ENCODE measurements at regions not wholly inside any gene's neighbourhood (a gene's known extent, or its start where the extent isn't known, plus 50 kb on each side); places are given as distances from the start of the nearest gene placed in this dataset.

GRCh38 chr16:6356911-6357310 is 975.7 kb upstream of the RBFOX1 start:
- no peak for DNase-seq

GRCh38 chr16:6349725-6350124 is 982.9 kb upstream of the RBFOX1 start:
- DNase-seq = no peak

GRCh38 chr16:6345090-6345489 is 987.6 kb upstream of the RBFOX1 start:
- DNase-seq = no peak

- no peak for DNase-seq
Measured at GRCh38 chr16:6343157-6343556, 989.5 kb upstream of the RBFOX1 start.

GRCh38 chr16:6341981-6342380 is 990.7 kb upstream of the RBFOX1 start:
- DNase-seq = no peak

GRCh38 chr16:6335072-6335471 is 997.6 kb upstream of the RBFOX1 start:
- no peak for DNase-seq

- DNase-seq = no peak
Measured at GRCh38 chr16:6331770-6332169, 1000.9 kb upstream of the RBFOX1 start.

GRCh38 chr16:6317934-6318333 is 1014.7 kb upstream of the RBFOX1 start:
- DNase-seq = no peak

GRCh38 chr16:6309271-6309670 is 1023.4 kb upstream of the RBFOX1 start:
- DNase-seq = no peak

- no peak for DNase-seq
Measured at GRCh38 chr16:6308176-6308575, 1024.5 kb upstream of the RBFOX1 start.

GRCh38 chr16:6300523-6300922 is 1032.1 kb upstream of the RBFOX1 start:
- no peak for DNase-seq

GRCh38 chr16:6297666-6298410 is 1034.8 kb upstream of the RBFOX1 start:
- DNase-seq = no peak

GRCh38 chr16:6286176-6286575 is 1046.5 kb upstream of the RBFOX1 start:
- no peak for DNase-seq

- DNase-seq = no peak
Measured at GRCh38 chr16:6284731-6285130, 1047.9 kb upstream of the RBFOX1 start.

- DNase-seq = no peak
Measured at GRCh38 chr16:6281994-6282393, 1050.7 kb upstream of the RBFOX1 start.

GRCh38 chr16:6281274-6281673 is 1051.4 kb upstream of the RBFOX1 start:
- no peak for DNase-seq

- no peak for DNase-seq
Measured at GRCh38 chr16:6280055-6280454, 1052.6 kb upstream of the RBFOX1 start.

GRCh38 chr16:6279286-6279685 is 1053.4 kb upstream of the RBFOX1 start:
- DNase-seq = no peak

- no peak for DNase-seq
Measured at GRCh38 chr16:6274351-6274750, 1058.3 kb upstream of the RBFOX1 start.

- DNase-seq = no peak
Measured at GRCh38 chr16:6267682-6268081, 1065.0 kb upstream of the RBFOX1 start.

- DNase-seq = no peak
Measured at GRCh38 chr16:6266703-6267102, 1065.9 kb upstream of the RBFOX1 start.

- no peak for DNase-seq
Measured at GRCh38 chr16:6265968-6266367, 1066.7 kb upstream of the RBFOX1 start.

GRCh38 chr16:6258056-6258455 is 1074.6 kb upstream of the RBFOX1 start:
- no peak for DNase-seq

GRCh38 chr16:6252541-6252940 is 1080.1 kb upstream of the RBFOX1 start:
- no peak for DNase-seq

GRCh38 chr16:6250511-6250910 is 1082.1 kb upstream of the RBFOX1 start:
- DNase-seq = no peak

All from activated effector memory CD4-positive, alpha-beta T cell treated with anti-CD3 and anti-CD28 coated beads, Interleukin-2, amount 50 U/mL, for 16 hours (primary cell).